HG02852 (cell line): ENCODE measurements at regions not wholly inside any gene's neighbourhood (a gene's known extent, or its start where the extent isn't known, plus 50 kb on each side); places are given as distances from the start of the nearest gene placed in this dataset.
"Not testable (repeated sequence)": the region's sequence is repeated elsewhere in the genome, so short reads cannot be mapped to it uniquely, and the experiment has no call there.

Experiments used
- ATAC-seq: cut with Tn5 transposase; IDR thresholded peaks from one replicate; pipeline ENCODE4 v1.9.1; 2021; ENCODE audit warnings: mild to moderate bottlenecking, moderate library complexity; ENCODE audit not compliant: unreplicated experiment

DNA sequence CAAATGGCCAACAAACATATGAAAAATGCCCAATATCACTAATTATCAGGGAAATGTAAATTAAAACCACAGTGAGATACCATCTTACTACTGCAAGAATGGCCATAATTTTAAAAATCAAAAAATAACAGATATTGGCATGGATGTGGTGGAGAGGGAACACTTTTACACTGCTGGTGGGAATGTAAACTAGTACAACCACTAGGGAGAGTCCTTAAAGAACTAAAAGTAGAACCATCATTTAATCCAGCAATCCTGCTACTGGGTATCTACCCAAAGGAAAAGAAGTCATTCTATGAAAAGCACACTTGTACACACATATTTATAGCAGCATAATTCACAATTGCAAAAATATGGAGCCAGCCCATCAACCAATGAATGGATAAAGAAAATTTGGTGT lies 459.7 kb downstream of the GXYLT1 start:
- ATAC-seq, result no peak

GRCh38 chr12:41683513-41684240 lies 461.0 kb downstream of the GXYLT1 start:
- no peak for ATAC-seq

DNA sequence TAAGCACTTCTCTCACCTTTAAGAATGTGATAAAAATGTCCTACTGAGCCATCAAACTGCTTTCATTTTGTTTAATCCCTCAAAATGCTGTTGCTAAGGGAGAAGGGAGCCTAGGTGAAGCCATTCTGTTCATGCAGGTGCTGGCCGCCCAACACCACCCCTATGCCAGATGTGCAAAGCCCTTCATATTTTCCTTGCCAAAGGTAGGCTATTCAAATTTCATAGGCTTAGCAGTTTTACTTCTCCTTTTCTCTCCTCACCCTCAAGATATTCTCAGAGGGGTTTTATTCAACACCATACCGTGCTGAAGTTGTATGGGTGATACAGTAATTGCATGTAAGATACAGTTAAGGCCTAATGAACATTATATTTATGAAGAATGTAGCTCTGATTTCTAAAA lies 461.7 kb downstream of the GXYLT1 start:
- ATAC-seq, result peak; percentile 55

DNA sequence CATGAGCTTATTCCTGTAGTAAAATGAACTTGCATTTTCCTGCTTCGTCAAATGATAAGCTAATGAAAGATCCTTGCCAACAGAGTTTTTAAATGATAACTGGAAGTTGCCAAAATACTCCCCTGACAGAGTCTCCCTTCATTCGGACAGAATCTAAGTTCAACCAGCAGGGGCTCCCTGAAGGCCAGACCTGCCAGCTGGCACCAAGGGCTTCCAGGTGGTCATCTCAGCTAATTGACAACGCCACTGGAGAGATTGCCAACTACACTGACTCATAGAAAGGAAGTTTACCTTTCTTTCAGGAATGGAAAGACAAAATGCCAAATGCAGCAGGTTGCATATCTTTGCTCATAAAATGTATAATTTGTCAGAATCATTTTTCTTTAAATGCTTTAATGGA lies 462.8 kb downstream of the GXYLT1 start:
- no peak for ATAC-seq

- ATAC-seq, result no peak
Observed at GRCh38 chr12:41680155-41680554, 464.5 kb downstream of the GXYLT1 start.

DNA sequence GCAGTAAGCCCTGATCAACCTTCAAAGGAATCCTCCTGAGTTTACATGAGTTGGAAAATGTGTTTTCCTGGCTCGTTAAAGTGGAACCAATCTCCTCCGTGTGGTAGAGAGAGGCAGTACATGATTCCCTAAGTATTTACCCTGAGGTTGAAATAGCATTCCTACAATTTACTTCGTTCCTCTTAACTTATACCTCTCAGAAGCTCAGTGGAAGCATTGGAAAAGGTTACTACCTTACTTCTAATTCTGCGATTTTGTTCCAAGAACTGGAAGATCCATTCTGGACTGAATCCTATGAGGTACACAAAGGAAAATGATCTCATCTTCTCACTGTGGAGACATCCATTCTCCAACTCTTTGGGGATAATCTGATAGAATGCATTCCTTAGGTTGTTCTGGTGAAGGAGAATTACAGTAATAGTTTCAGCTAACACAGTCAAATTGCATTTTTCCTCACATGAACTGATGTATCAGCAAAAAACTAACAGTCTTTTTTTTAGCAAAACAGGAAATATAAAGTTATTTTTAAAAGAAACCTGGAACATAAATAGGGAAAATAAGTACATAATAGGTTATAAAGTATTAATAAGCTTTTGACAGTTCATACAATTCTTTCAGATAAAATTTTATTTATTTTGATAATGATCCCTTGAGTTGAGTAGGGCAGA lies 475.6 kb downstream of the PDZRN4 start:
- no peak for ATAC-seq

- ATAC-seq, result no peak
Observed at GRCh38 chr12:41661141-41661765, 473.1 kb downstream of the PDZRN4 start.

GRCh38 chr12:41656454-41656853 lies 468.3 kb downstream of the PDZRN4 start:
- no peak for ATAC-seq

- ATAC-seq, result no peak
Observed at GRCh38 chr12:41653386-41654326, 465.5 kb downstream of the PDZRN4 start.

- no peak for ATAC-seq
Observed at GRCh38 chr12:41652981-41653380, 464.9 kb downstream of the PDZRN4 start.

GRCh38 chr12:41645624-41646023 lies 457.5 kb downstream of the PDZRN4 start:
- no peak for ATAC-seq

DNA sequence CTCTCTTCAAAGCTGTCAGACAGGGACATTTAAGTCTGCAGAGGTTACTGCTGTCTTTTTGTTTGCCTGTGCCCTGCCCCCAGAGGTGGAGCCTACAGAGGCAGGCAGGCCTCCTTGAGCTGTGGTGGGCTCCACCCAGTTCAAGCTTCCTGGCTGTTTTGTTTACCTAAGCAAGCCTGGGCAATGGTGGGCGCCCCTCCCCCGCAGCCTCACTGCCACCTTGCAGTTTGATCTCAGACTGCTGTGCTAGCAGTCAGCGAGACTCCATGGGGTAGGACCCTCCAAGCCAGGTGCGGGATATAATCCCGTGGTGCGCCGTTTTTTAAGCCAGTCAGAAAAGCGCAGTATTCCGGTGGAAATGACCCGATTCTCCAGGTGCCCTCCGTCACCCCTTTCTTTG lies 454.7 kb downstream of the PDZRN4 start:
- not testable (repeated sequence) for ATAC-seq

DNA sequence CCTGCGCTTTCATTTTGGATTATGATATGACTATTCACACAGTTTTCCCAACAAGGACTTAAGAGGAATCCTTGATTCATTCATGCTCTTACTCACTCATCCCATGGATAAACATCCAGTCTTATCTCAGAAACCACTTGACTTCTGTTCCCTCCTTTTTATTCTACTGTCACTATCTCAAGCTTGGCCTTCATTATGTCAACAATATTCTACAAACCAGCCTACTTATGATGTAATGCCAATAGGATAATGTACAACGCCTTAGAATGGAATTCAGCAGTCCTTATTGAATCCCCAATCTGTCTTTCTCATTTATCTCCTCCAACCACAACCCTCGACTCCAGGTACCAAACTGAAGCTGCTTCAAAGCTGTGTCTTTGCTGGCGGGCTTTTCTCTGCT lies 448.5 kb downstream of the PDZRN4 start:
- ATAC-seq, result no peak

DNA sequence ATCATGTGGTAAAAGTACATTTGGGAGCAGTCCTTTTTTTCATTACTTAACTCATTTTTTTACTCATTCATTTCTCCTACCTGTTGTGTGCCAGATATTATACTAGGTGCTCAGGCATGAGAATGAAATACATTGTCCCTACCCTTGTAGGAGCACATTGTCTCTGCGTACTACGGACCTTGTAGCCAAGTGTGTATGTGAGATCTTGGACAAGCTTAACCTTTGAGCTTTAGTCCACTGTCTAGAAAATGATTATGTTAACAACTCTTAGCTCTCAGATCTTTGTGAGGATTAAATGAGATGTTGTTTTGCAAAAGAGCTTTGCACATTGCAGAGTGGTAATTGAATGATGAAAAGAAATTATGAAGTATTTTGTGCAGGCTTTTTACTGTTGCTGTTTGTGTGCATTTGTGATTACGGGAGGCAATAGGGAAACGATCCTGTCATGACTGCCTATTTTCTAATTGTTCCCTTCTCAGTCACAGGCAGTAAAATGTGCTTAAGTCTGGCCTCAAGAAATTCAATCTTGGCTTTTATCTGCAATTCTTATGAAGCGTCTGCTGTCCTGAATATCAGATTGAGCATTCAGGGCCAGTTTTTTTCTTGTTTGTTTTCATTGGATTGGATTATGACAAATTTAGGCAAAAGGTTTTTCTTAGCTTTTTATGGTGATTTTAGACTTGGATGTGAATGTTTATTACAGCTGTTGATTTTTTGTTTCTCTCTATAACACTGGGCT lies 447.7 kb downstream of the PDZRN4 start:
- no peak for ATAC-seq

DNA sequence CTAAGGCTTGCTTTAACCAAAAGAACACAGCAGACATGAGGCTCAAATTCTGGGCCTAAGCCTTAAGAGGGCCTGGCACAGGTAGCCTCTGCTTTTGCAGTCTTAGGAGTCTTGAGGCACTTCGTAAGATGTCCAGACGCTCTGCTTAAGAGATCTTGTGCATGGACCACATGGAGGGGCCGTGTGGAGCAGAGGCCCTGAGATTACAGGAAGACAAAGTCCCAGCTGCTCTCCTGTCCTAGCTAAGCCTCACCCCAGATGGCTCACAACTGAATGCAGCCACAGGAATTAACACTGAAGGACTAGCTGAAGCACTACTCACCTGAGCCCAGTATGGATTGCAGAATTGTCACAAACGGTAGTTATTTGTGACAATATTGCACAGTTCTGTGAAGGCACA lies 446.0 kb downstream of the PDZRN4 start:
- ATAC-seq, result no peak

DNA sequence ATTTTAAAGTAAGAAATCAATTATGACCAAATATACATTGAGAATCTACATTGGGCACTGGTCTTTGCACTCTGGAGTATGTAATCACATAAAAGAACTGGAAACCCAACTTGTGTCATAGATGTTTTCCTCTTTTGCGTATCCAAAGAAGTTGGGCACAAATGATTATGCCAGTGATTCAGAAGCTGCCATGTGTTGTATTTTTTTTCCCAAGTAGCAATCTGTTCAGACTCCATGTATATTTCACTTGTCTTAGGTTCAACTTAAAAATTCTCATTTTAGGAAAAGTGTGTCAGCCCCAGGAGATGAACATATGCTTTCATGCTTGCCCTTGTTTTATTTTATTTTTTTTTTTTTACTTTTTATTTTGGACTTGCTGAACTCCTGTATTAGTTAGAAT lies 441.5 kb downstream of the PDZRN4 start:
- no peak for ATAC-seq

DNA sequence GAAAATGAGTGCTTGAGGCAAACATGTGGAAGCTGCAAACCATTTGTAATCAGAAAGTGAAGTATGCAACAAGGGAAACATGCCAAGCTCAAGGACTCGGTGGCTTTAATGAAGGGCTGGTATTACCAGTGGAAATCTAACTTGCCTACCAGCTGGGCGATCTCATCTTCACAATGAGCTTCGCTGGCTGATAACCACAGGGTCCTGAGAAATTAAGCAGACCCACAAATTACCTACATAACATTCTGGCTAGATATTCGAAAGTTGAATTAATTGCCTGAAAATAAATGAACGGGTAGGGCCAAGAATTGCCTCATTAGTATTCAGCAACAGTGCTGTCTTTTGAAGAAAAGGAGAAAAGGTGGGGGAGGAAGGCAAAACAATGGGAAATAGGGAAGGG lies 439.4 kb downstream of the PDZRN4 start:
- no peak for ATAC-seq

DNA sequence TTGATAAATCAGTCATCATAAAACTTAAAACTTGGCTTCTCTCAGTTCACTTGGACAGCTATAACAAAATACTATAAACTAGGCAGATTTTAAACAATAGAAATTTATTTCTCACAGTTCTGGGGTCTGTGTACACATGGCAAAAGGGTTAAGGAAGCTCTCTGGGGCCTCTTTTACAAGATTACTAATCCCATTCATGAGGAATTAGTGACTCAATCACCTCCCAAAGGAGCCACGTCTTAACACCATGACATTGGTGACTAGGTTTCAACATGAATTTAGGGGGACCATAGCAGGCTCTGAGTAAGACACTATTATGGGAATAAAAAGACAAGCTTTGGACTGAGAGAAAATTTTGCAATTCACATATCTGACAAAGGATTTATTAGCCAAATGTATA lies 436.5 kb downstream of the PDZRN4 start:
- no peak for ATAC-seq
